Retinal pigment epithelial cell (primary cell): ENCODE measurements at regions not wholly inside any gene's neighbourhood (a gene's known extent, or its start where the extent isn't known, plus 50 kb on each side); places are given as distances from the start of the nearest gene placed in this dataset.

ENCODE experiments used
- DNase-seq: peaks from one replicate; pipeline ENCODE4 v3.0.0-alpha.2; 2010; ENCODE audit warnings: low read depth
- H3K4me3 ChIP-seq: 2 replicates; pipeline ENCODE4 v1.5.1; 2011; ENCODE audit warnings: mild to moderate bottlenecking, low read length, control low read depth, moderate library complexity
- CTCF ChIP-seq: conservative IDR thresholded peaks from 2 replicates; pipeline ENCODE4 v1.5.1; 2011; ENCODE audit warnings: low read depth, low read length, control low read depth, inconsistent platforms

GRCh38 chr16:63689068-63689467, 1432.8 kb downstream of the CDH11 start:
- no peak for TF ChIP-seq CTCF
- DNase-seq = no peak
- H3K4me3 ChIP-seq = no peak overlapping the region

GRCh38 chr16:63684149-63685101, 1437.4 kb downstream of the CDH11 start:
- no peak for DNase-seq
- H3K4me3 ChIP-seq = no peak overlapping the region

GRCh38 chr16:63682844-63683243, 1439.0 kb downstream of the CDH11 start:
- no peak for DNase-seq
- no peak overlapping the region for H3K4me3 ChIP-seq
- no peak for TF ChIP-seq CTCF

More at GRCh38 chr16:63684149-63685101, 1437.4 kb downstream of the CDH11 start:
- no peak for TF ChIP-seq CTCF

GRCh38 chr16:63672493-63672892, 1449.4 kb downstream of the CDH11 start:
- no peak for TF ChIP-seq CTCF
- DNase-seq = no peak
- H3K4me3 ChIP-seq = no peak overlapping the region

- H3K4me3 ChIP-seq = no peak overlapping the region
- no peak for DNase-seq
- TF ChIP-seq CTCF = no peak
Measured at GRCh38 chr16:63663155-63663554, 1458.7 kb downstream of the CDH11 start.

GRCh38 chr16:63655846-63656245, 1466.0 kb downstream of the CDH11 start:
- TF ChIP-seq CTCF = no peak
- no peak for DNase-seq
- no peak overlapping the region for H3K4me3 ChIP-seq

GRCh38 chr16:63653044-63653839, 1468.6 kb downstream of the CDH11 start:
- TF ChIP-seq CTCF = no peak
- DNase-seq = no peak
- H3K4me3 ChIP-seq = no peak overlapping the region
